ENCODE measurements at regions not wholly inside any gene's neighbourhood (a gene's known extent, or its start where the extent isn't known, plus 50 kb on each side); places are given as distances from the start of the nearest gene placed in this dataset.

GRCh38 chr10:55822096-55822495 is 539.0 kb downstream of the ZWINT start:
- no peak for DNase-seq
- Histone ChIP-seq H4K8ac (ENCODE audit: low read length) (no peak overlapping the region), H3K4me2 (ENCODE audit: low read length, poor library complexity, severe bottlenecking) (no peak overlapping the region), H2BK120ac (ENCODE audit: low read depth, low read length) (no peak overlapping the region), H2BK15ac (ENCODE audit: low read depth, poor library complexity, severe bottlenecking) (no peak overlapping the region), H3K14ac (ENCODE audit: low read length in 2 of 2) (no peak overlapping the region), H3K18ac (ENCODE audit: low read depth in 1 of 2, low read length in 2 of 2) (no peak overlapping the region), H3K4me3 (ENCODE audit: insufficient read depth in 1 of 2, low read depth in 1 of 2, low read length in 2 of 2) (no peak overlapping the region), H2BK5ac (ENCODE audit: low read depth, low read length, poor library complexity, severe bottlenecking) (no peak overlapping the region), H3K9me3 (ENCODE audit: control insufficient read depth, low read length) (peaks cover 10% of the 10 kb centered on the region), H3K27ac (ENCODE audit: low read length, poor library complexity, severe bottlenecking) (no peak overlapping the region), H3K36me3 (ENCODE audit: control insufficient read depth in 1 of 2, insufficient read depth in 2 of 2, low read depth in 1 of 2, low read length in 2 of 2) (no peaks in the 10 kb centered on the region), H3K79me1 (replicated peaks; ENCODE audit: low read length, poor library complexity, severe bottlenecking) (no peaks in the 10 kb centered on the region), H2BK12ac (ENCODE audit: low read length in 2 of 2) (no peak overlapping the region), H3K4ac (ENCODE audit: low read depth in 1 of 2, low read length in 2 of 2) (no peak overlapping the region), H4K91ac (ENCODE audit: low read length) (no peak overlapping the region), H3K9ac (ENCODE audit: low read length) (no peak overlapping the region), H2AK5ac (ENCODE audit: low read length, severe bottlenecking) (no peak overlapping the region), H3K23ac (ENCODE audit: low read length in 2 of 2) (no peak overlapping the region), H3K27me3 (ENCODE audit: control insufficient read depth in 1 of 2, insufficient read depth in 1 of 2, low read length in 2 of 2) (no peaks in the 10 kb centered on the region), H3K4me1 (ENCODE audit: control insufficient read depth, insufficient read depth, low read depth, low read length) (no peaks in the 10 kb centered on the region), H2AFZ (ENCODE audit: low read depth, low read length) (no peak overlapping the region)
- 36% methylated on average over 1 of the region's 1 CpG for WGBS

- Histone ChIP-seq H3K14ac (ENCODE audit: low read length in 2 of 2) (no peak overlapping the region), H3K23ac (ENCODE audit: low read length in 2 of 2) (no peak overlapping the region), H2BK120ac (ENCODE audit: low read depth, low read length) (no peak overlapping the region), H3K79me1 (replicated peaks; ENCODE audit: low read length, poor library complexity, severe bottlenecking) (no peaks in the 10 kb centered on the region), H3K4me2 (ENCODE audit: low read length, poor library complexity, severe bottlenecking) (no peak overlapping the region), H2AFZ (ENCODE audit: low read depth, low read length) (no peak overlapping the region), H2BK12ac (ENCODE audit: low read length in 2 of 2) (no peak overlapping the region), H2BK5ac (ENCODE audit: low read depth, low read length, poor library complexity, severe bottlenecking) (no peak overlapping the region), H2BK15ac (ENCODE audit: low read depth, poor library complexity, severe bottlenecking) (no peak overlapping the region), H3K4me3 (ENCODE audit: insufficient read depth in 1 of 2, low read depth in 1 of 2, low read length in 2 of 2) (no peak overlapping the region), H3K18ac (ENCODE audit: low read depth in 1 of 2, low read length in 2 of 2) (no peak overlapping the region), H2AK5ac (ENCODE audit: low read length, severe bottlenecking) (no peak overlapping the region), H4K8ac (ENCODE audit: low read length) (no peak overlapping the region), H3K36me3 (ENCODE audit: control insufficient read depth in 1 of 2, insufficient read depth in 2 of 2, low read depth in 1 of 2, low read length in 2 of 2) (no peaks in the 10 kb centered on the region), H3K27me3 (ENCODE audit: control insufficient read depth in 1 of 2, insufficient read depth in 1 of 2, low read length in 2 of 2) (no peaks in the 10 kb centered on the region), H3K4ac (ENCODE audit: low read depth in 1 of 2, low read length in 2 of 2) (no peak overlapping the region), H3K27ac (ENCODE audit: low read length, poor library complexity, severe bottlenecking) (no peak overlapping the region), H3K9ac (ENCODE audit: low read length) (no peak overlapping the region), H4K91ac (ENCODE audit: low read length) (no peak overlapping the region), H3K4me1 (ENCODE audit: control insufficient read depth, insufficient read depth, low read depth, low read length) (no peaks in the 10 kb centered on the region), H3K9me3 (ENCODE audit: control insufficient read depth, low read length) (peaks cover 12% of the 10 kb centered on the region)
- DNase-seq: no peak
- WGBS: 53% methylated on average over 2 of the region's 4 CpGs
Measured at GRCh38 chr10:55820478-55820877, 540.6 kb downstream of the ZWINT start.

GRCh38 chr10:55820071-55820470 is 541.0 kb downstream of the ZWINT start:
- WGBS: 76% methylated on average over 3 of the region's 3 CpGs

GRCh38 chr10:55813451-55814170 is 547.4 kb downstream of the ZWINT start:
- H2BK120ac ChIP-seq (ENCODE audit: low read depth, low read length): no peak overlapping the region
- H3K14ac ChIP-seq (ENCODE audit: low read length in 2 of 2): no peak overlapping the region
- H3K27ac ChIP-seq (ENCODE audit: low read length, poor library complexity, severe bottlenecking): no peak overlapping the region
- H3K4me3 ChIP-seq (ENCODE audit: insufficient read depth in 1 of 2, low read depth in 1 of 2, low read length in 2 of 2): no peak overlapping the region
- H2BK5ac ChIP-seq (ENCODE audit: low read depth, low read length, poor library complexity, severe bottlenecking): no peak overlapping the region
- no peak overlapping the region for H4K8ac ChIP-seq (ENCODE audit: low read length)
- no peak overlapping the region for H3K18ac ChIP-seq (ENCODE audit: low read depth in 1 of 2, low read length in 2 of 2)
- DNase-seq: no peak
- H3K4me1 ChIP-seq (ENCODE audit: control insufficient read depth, insufficient read depth, low read depth, low read length): no peaks in the 10 kb centered on the region
- no peaks in the 10 kb centered on the region for H3K36me3 ChIP-seq (ENCODE audit: control insufficient read depth in 1 of 2, insufficient read depth in 2 of 2, low read depth in 1 of 2, low read length in 2 of 2)
- H3K23ac ChIP-seq (ENCODE audit: low read length in 2 of 2): no peak overlapping the region
- no peak overlapping the region for H3K4me2 ChIP-seq (ENCODE audit: low read length, poor library complexity, severe bottlenecking)
- no peak overlapping the region for H2AK5ac ChIP-seq (ENCODE audit: low read length, severe bottlenecking)
- WGBS: 50% methylated on average over 4 of the region's 4 CpGs
- no peak overlapping the region for H2BK12ac ChIP-seq (ENCODE audit: low read length in 2 of 2)
- no peak overlapping the region for H3K9ac ChIP-seq (ENCODE audit: low read length)
- H3K27me3 ChIP-seq (ENCODE audit: control insufficient read depth in 1 of 2, insufficient read depth in 1 of 2, low read length in 2 of 2): no peaks in the 10 kb centered on the region
- H3K4ac ChIP-seq (ENCODE audit: low read depth in 1 of 2, low read length in 2 of 2): no peak overlapping the region
- peaks cover 2% of the 10 kb centered on the region for H3K9me3 ChIP-seq (ENCODE audit: control insufficient read depth, low read length)
- H3K79me1 ChIP-seq (replicated peaks; ENCODE audit: low read length, poor library complexity, severe bottlenecking): no peaks in the 10 kb centered on the region
- H2BK15ac ChIP-seq (ENCODE audit: low read depth, poor library complexity, severe bottlenecking): no peak overlapping the region
- H4K91ac ChIP-seq (ENCODE audit: low read length): no peak overlapping the region
- H2AFZ ChIP-seq (ENCODE audit: low read depth, low read length): no peak overlapping the region

More at GRCh38 chr10:55820071-55820470, 541.0 kb downstream of the ZWINT start:
- no peak overlapping the region for H3K18ac ChIP-seq (ENCODE audit: low read depth in 1 of 2, low read length in 2 of 2)
- no peak overlapping the region for H3K23ac ChIP-seq (ENCODE audit: low read length in 2 of 2)
- no peaks in the 10 kb centered on the region for H3K36me3 ChIP-seq (ENCODE audit: control insufficient read depth in 1 of 2, insufficient read depth in 2 of 2, low read depth in 1 of 2, low read length in 2 of 2)
- H3K4me2 ChIP-seq (ENCODE audit: low read length, poor library complexity, severe bottlenecking): no peak overlapping the region
- no peak overlapping the region for H2AK5ac ChIP-seq (ENCODE audit: low read length, severe bottlenecking)
- no peaks in the 10 kb centered on the region for H3K27me3 ChIP-seq (ENCODE audit: control insufficient read depth in 1 of 2, insufficient read depth in 1 of 2, low read length in 2 of 2)
- H3K14ac ChIP-seq (ENCODE audit: low read length in 2 of 2): no peak overlapping the region
- no peaks in the 10 kb centered on the region for H3K4me1 ChIP-seq (ENCODE audit: control insufficient read depth, insufficient read depth, low read depth, low read length)
- H3K79me1 ChIP-seq (replicated peaks; ENCODE audit: low read length, poor library complexity, severe bottlenecking): no peaks in the 10 kb centered on the region
- H4K8ac ChIP-seq (ENCODE audit: low read length): no peak overlapping the region
- no peak overlapping the region for H3K9ac ChIP-seq (ENCODE audit: low read length)
- H2BK12ac ChIP-seq (ENCODE audit: low read length in 2 of 2): no peak overlapping the region
- no peak overlapping the region for H2AFZ ChIP-seq (ENCODE audit: low read depth, low read length)
- no peak overlapping the region for H2BK120ac ChIP-seq (ENCODE audit: low read depth, low read length)
- no peak overlapping the region for H3K4me3 ChIP-seq (ENCODE audit: insufficient read depth in 1 of 2, low read depth in 1 of 2, low read length in 2 of 2)
- H3K4ac ChIP-seq (ENCODE audit: low read depth in 1 of 2, low read length in 2 of 2): no peak overlapping the region
- no peak overlapping the region for H2BK5ac ChIP-seq (ENCODE audit: low read depth, low read length, poor library complexity, severe bottlenecking)
- peaks cover 12% of the 10 kb centered on the region for H3K9me3 ChIP-seq (ENCODE audit: control insufficient read depth, low read length)
- no peak overlapping the region for H2BK15ac ChIP-seq (ENCODE audit: low read depth, poor library complexity, severe bottlenecking)
- H4K91ac ChIP-seq (ENCODE audit: low read length): no peak overlapping the region
- H3K27ac ChIP-seq (ENCODE audit: low read length, poor library complexity, severe bottlenecking): no peak overlapping the region
- no peak for DNase-seq
